CD4-positive, alpha-beta T cell treated with Interferon gamma for 1 hour (primary cell): ENCODE measurements at regions not wholly inside any gene's neighbourhood (a gene's known extent, or its start where the extent isn't known, plus 50 kb on each side); places are given as distances from the start of the nearest gene placed in this dataset.
"Not testable (repeated sequence)": the region's sequence is repeated elsewhere in the genome, so short reads cannot be mapped to it uniquely, and the experiment has no call there.

ENCODE experiments used
- DNase-seq: peaks from one replicate; pipeline ENCODE4 v3.0.0-alpha.2; 2020

GRCh38 chr5:108581026-108581425 lies 166.7 kb upstream of the FER start:
- no peak for DNase-seq

- no peak for DNase-seq
These were observed 168.5 kb upstream of the FER start for GRCh38 chr5:108579236-108579635.

- no peak for DNase-seq
These were observed 168.9 kb upstream of the FER start for GRCh38 chr5:108578791-108579190.

- DNase-seq: no peak
These were observed 180.3 kb upstream of the FER start for GRCh38 chr5:108567429-108567828.

GRCh38 chr5:108564441-108564840 lies 182.5 kb upstream of the FBXL17 start:
- DNase-seq: no peak

- DNase-seq: no peak
These were observed 180.2 kb upstream of the FBXL17 start for GRCh38 chr5:108562205-108562454.

GRCh38 chr5:108561416-108562204 lies 179.7 kb upstream of the FBXL17 start:
- no peak for DNase-seq

- DNase-seq: no peak
These were observed 178.7 kb upstream of the FBXL17 start for GRCh38 chr5:108560581-108560980.

- no peak for DNase-seq
These were observed 178.3 kb upstream of the FBXL17 start for GRCh38 chr5:108560166-108560565.

GRCh38 chr5:108558840-108559239 lies 176.9 kb upstream of the FBXL17 start:
- not testable (repeated sequence) for DNase-seq

GRCh38 chr5:108558142-108558541 lies 176.2 kb upstream of the FBXL17 start:
- DNase-seq: not testable (repeated sequence)

- DNase-seq: no peak
These were observed 175.8 kb upstream of the FBXL17 start for GRCh38 chr5:108557686-108558085.

GRCh38 chr5:108556441-108557145 lies 174.7 kb upstream of the FBXL17 start:
- no peak for DNase-seq

- no peak for DNase-seq
These were observed 167.0 kb upstream of the FBXL17 start for GRCh38 chr5:108548684-108549596.

GRCh38 chr5:108546939-108547338 lies 165.0 kb upstream of the FBXL17 start:
- no peak for DNase-seq

- no peak for DNase-seq
These were observed 163.4 kb upstream of the FBXL17 start for GRCh38 chr5:108545301-108545700.

- no peak for DNase-seq
These were observed 161.6 kb upstream of the FBXL17 start for GRCh38 chr5:108543486-108543885.

- DNase-seq: no peak
These were observed 159.9 kb upstream of the FBXL17 start for GRCh38 chr5:108541836-108542235.

- DNase-seq: no peak
These were observed 154.4 kb upstream of the FBXL17 start for GRCh38 chr5:108536321-108536720.

GRCh38 chr5:108532129-108532445 lies 150.2 kb upstream of the FBXL17 start:
- DNase-seq: not testable (repeated sequence)

GRCh38 chr5:108531367-108532128 lies 149.7 kb upstream of the FBXL17 start:
- no peak for DNase-seq

GRCh38 chr5:108530706-108531105 lies 148.8 kb upstream of the FBXL17 start:
- no peak for DNase-seq

- no peak for DNase-seq
These were observed 147.5 kb upstream of the FBXL17 start for GRCh38 chr5:108529381-108529780.
